CD4-positive, alpha-beta T cell (primary cell): ENCODE measurements at regions not wholly inside any gene's neighbourhood (a gene's known extent, or its start where the extent isn't known, plus 50 kb on each side); places are given as distances from the start of the nearest gene placed in this dataset.
A peak's percentile ranks its signal among the peaks of the same experiment; 100 is the strongest.

Experiments used
- ATAC-seq: fragments of 200-7000 bp; cut with Tn5 transposase; one replicate; pipeline ENCODE4 v1.10.0; 2022; ENCODE audit warnings: mild to moderate bottlenecking; ENCODE audit not compliant: poor library complexity
- CTCF ChIA-PET: fragments of 350-600 bp; sonication (Branson Sonifier 250); formaldehyde crosslinking; loops from one replicate; lab custom pipeline; 2021; ENCODE audit warnings: antibody characterized with exemption, inconsistent platforms; lab: Charles Lee
- POLR2A ChIA-PET: fragments of 350-600 bp; sonication (Branson Sonifier 250); formaldehyde crosslinking; loops from one replicate; lab custom pipeline; 2021; ENCODE audit warnings: antibody characterized with exemption, inconsistent platforms; lab: Charles Lee
- DNase-seq, 14 experiments: peaks; one replicate each; pipeline ENCODE4 v3.0.0-alpha.2; 2013 to 2020; ENCODE audit warnings: mixed read lengths in 2 of 14
- H3K27ac ChIP-seq, 2 donors: one replicate each; pipeline versions ENCODE4 v1.5.1 to v1.7.0; 2013; ENCODE audit warnings: low read length in 2 of 2, low read depth in 1 of 2, mild to moderate bottlenecking in 1 of 2
- H3K27me3 ChIP-seq, 2 experiments: 1 replicate in 1 of 2; 2 replicates in 1 of 2; pipeline versions ENCODE4 v1.6.1 to v1.7.0; 2013; ENCODE audit warnings: low read length in 2 of 2, control low read depth in 1 of 2, mild to moderate bottlenecking in 1 of 2, moderate library complexity in 1 of 2; ENCODE audit not compliant: insufficient read depth in 2 of 2, control insufficient read depth in 1 of 2
- H3K36me3 ChIP-seq: one replicate; pipeline ENCODE4 v1.6.1; 2013; ENCODE audit warnings: low read length, control low read depth; ENCODE audit not compliant: insufficient read depth
- H3K4me1 ChIP-seq: one replicate; pipeline ENCODE4 v1.6.1; 2013; ENCODE audit warnings: low read length, control low read depth; ENCODE audit not compliant: insufficient read depth
- H3K4me3 ChIP-seq: one replicate; pipeline ENCODE4 v1.5.1; 2013; ENCODE audit warnings: mild to moderate bottlenecking, low read length, moderate library complexity
- H3K9me3 ChIP-seq, 2 experiments: 1 replicate in 1 of 2; 2 replicates in 1 of 2; pipeline versions ENCODE4 v1.6.1 to v1.7.0; 2013; ENCODE audit warnings: low read length in 2 of 2, mild to moderate bottlenecking in 2 of 2, control low read depth in 1 of 2, moderate library complexity in 1 of 2; ENCODE audit not compliant: control insufficient read depth in 1 of 2, insufficient read depth in 1 of 2
- H3K27ac Mint-ChIP-seq: one replicate; pipeline ENCODE4 v1.8.0; 2020; ENCODE audit warnings: mixed read lengths
- H3K27me3 Mint-ChIP-seq: one replicate; pipeline ENCODE4 v1.8.0; 2021; ENCODE audit warnings: mixed read lengths
- H3K36me3 Mint-ChIP-seq: one replicate; pipeline ENCODE4 v1.8.0; 2021; ENCODE audit warnings: low read depth, mixed read lengths
- H3K4me1 Mint-ChIP-seq: one replicate; pipeline ENCODE4 v1.8.0; 2021; ENCODE audit warnings: low read depth, mixed read lengths
- H3K4me3 Mint-ChIP-seq: one replicate; pipeline ENCODE4 v1.8.0; 2020; ENCODE audit warnings: mild to moderate bottlenecking, mixed read lengths
- H3K9me3 Mint-ChIP-seq: one replicate; pipeline ENCODE4 v1.8.0; 2020; ENCODE audit warnings: mixed read lengths
- intact Hi-C, 2 experiments: fragments of 100-400 bp; cut with DNase I in 1 of 2; cut with micrococcal nuclease in 1 of 2; formaldehyde crosslinking; loops; one replicate each; pipeline versions ENCODE4 v1.15.1 to v1.9.0; 2023 to 2025; cut with DNase I, micrococcal nuclease
- TF ChIP-seq, protein P1 (sequence below): fragments of 200-600 bp; IDR thresholded peaks from one replicate; pipeline ENCODE4 v1.8.0; 2022; ENCODE audit warnings: antibody characterized with exemption, mild to moderate bottlenecking

DNA sequence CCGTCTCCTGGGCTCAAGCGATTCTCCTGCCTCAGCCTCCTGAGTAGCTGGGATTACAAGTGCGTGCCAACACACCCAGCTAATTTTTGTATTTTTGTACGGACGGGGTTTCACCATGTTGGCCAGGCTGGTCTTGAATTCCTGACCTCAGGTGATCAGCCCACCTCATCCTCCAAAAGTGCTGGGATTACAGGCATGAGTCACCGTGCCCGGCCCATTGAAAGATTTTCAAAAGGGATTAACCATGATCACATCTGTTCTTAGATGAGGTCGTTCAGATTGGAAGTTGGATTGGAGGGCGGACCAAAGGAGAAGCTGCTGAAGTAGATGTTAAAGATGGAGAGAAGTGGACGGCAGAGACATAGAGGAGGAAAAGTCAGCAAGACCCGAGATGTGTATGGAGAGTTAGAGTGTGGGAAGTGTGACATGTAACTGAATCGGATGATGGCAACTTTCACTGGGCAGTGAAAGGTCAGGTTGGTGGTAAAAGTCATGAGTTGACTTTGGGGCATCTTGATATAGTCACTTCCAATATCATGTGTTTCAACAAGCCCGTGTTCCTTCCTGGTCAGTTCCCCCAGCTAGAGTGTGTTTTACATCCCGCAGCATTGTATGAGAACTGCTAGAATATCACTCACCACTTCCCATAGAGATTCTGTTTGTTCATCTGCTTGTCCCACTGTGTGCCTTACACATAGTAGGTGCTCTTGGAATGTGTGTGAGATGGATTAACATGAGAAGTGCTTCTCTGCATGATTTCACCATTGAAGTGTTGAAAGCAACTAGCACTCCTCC is 54.4 kb upstream of the TINAGL1 start:
- Histone ChIP-seq H3K9me3 (peaks cover 0 to 4% of the 10 kb centered on the region in 2 experiments), H3K27me3 (peaks cover 0 to 2% of the 10 kb centered on the region in 2 experiments), H3K4me3 (no peak overlapping the region), H3K4me1 (no peaks in the 10 kb centered on the region), H3K36me3 (no peaks in the 10 kb centered on the region), H3K27ac (no peak overlapping the region)
- intact Hi-C loops = no loop called here
- H3K4me1 Mint-ChIP-seq = no peaks in the 10 kb centered on the region
- POLR2A ChIA-PET = no interaction called here
- no peak overlapping the region for H3K27ac Mint-ChIP-seq
- DNase-seq (no peak), ATAC-seq (no peak)
- no peaks in the 10 kb centered on the region for H3K36me3 Mint-ChIP-seq
- CTCF ChIA-PET = no interaction called here
- no peak overlapping the region for H3K4me3 Mint-ChIP-seq
- TF ChIP-seq, protein P1, sequence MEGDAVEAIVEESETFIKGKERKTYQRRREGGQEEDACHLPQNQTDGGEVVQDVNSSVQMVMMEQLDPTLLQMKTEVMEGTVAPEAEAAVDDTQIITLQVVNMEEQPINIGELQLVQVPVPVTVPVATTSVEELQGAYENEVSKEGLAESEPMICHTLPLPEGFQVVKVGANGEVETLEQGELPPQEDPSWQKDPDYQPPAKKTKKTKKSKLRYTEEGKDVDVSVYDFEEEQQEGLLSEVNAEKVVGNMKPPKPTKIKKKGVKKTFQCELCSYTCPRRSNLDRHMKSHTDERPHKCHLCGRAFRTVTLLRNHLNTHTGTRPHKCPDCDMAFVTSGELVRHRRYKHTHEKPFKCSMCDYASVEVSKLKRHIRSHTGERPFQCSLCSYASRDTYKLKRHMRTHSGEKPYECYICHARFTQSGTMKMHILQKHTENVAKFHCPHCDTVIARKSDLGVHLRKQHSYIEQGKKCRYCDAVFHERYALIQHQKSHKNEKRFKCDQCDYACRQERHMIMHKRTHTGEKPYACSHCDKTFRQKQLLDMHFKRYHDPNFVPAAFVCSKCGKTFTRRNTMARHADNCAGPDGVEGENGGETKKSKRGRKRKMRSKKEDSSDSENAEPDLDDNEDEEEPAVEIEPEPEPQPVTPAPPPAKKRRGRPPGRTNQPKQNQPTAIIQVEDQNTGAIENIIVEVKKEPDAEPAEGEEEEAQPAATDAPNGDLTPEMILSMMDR = no peak
- H3K9me3 Mint-ChIP-seq = peaks cover 2% of the 10 kb centered on the region
- peaks cover 7% of the 10 kb centered on the region for H3K27me3 Mint-ChIP-seq

DNA sequence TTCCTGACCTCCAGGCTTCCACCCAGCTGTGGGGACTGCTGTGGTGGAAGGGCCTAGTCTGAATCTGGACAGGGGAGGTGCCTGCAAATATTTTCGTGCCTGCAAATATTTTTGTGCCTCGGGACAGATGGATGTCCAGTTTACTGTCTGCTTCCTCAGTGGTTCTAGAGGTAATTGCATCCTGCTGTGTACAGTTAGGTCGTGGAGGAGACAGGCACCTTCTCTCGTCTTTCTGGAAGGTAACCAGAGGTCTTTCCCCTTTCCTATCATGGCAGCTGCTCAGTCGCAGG is 53.8 kb upstream of the TINAGL1 start:
- DNase-seq = no peak
- ChIA-PET CTCF (no interaction called here), POLR2A (no interaction called here)
- intact Hi-C loops = no loop called here
- Histone ChIP-seq H3K4me1 (no peaks in the 10 kb centered on the region), H3K36me3 (no peaks in the 10 kb centered on the region), H3K27me3 (peaks cover 0 to 2% of the 10 kb centered on the region in 2 experiments), H3K27ac (no peak overlapping the region), H3K9me3 (peaks cover 0 to 4% of the 10 kb centered on the region in 2 experiments), H3K4me3 (no peak overlapping the region)
- Mint-ChIP-seq H3K27me3 (peaks cover 7% of the 10 kb centered on the region), H3K9me3 (peaks cover 2% of the 10 kb centered on the region), H3K4me3 (no peak overlapping the region), H3K4me1 (no peaks in the 10 kb centered on the region), H3K27ac (no peak overlapping the region), H3K36me3 (no peaks in the 10 kb centered on the region)
- ATAC-seq = no peak
- TF ChIP-seq, protein P1 = no peak

DNA sequence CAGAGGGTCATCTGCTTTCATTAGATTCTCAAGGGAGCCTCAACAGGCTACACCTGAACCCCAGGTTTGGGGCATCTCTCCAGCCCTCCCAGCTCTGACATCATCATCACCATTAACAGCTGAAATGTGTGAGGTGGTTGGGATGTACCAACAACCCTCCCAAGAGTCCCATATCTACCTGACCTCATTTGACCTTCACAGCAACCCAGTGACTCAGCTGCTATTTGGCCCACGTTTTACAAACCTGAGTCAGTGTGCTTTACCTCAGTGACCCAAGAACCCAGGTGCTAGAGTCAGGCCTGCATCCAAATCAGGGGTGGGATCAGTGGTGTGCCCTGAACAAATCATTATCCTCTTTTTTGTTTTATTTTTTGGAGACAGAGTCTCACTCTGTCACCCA is 53.3 kb upstream of the TINAGL1 start:
- intact Hi-C loops = no loop called here
- Mint-ChIP-seq H3K4me3 (no peak overlapping the region), H3K27ac (no peak overlapping the region), H3K36me3 (no peaks in the 10 kb centered on the region), H3K4me1 (no peaks in the 10 kb centered on the region), H3K27me3 (peaks cover 7% of the 10 kb centered on the region), H3K9me3 (peaks cover 2% of the 10 kb centered on the region)
- Histone ChIP-seq H3K27me3 (peaks cover 0 to 2% of the 10 kb centered on the region in 2 experiments), H3K36me3 (no peaks in the 10 kb centered on the region), H3K27ac (no peak overlapping the region), H3K4me1 (no peaks in the 10 kb centered on the region), H3K4me3 (no peak overlapping the region), H3K9me3 (peaks cover 0 to 4% of the 10 kb centered on the region in 2 experiments)
- POLR2A ChIA-PET = no interaction called here
- TF ChIP-seq, protein P1 = no peak
- ATAC-seq (no peak), DNase-seq (peak in 2 of 14 experiments; percentile 29 to 34)
- CTCF ChIA-PET = no interaction called here
